ENCODE measurements at regions not wholly inside any gene's neighbourhood (a gene's known extent, or its start where the extent isn't known, plus 50 kb on each side); places are given as distances from the start of the nearest gene placed in this dataset.

- peaks cover 2% of the 10 kb centered on the region for H3K27me3 Mint-ChIP-seq (ENCODE audit: unreplicated experiment)
- no peak overlapping the region for H3K4me3 Mint-ChIP-seq (ENCODE audit: unreplicated experiment)
- TF ChIP-seq CTCF (IDR thresholded peaks at IDR 0.05; ENCODE audit: partially characterized antibody, unreplicated experiment) = no peak
Measured at GRCh38 chr3:72127224-72127612, 342.3 kb upstream of the PROK2 start.

GRCh38 chr3:72126441-72127223 is 341.7 kb upstream of the PROK2 start:
- DNase-seq = no peak
- Mint-ChIP-seq H3K4me3 (ENCODE audit: unreplicated experiment) (no peak overlapping the region), H3K9me3 (ENCODE audit: unreplicated experiment) (no peaks in the 10 kb centered on the region), H3K27ac (ENCODE audit: unreplicated experiment) (no peak overlapping the region), H3K36me3 (ENCODE audit: unreplicated experiment) (no peaks in the 10 kb centered on the region), H3K4me1 (ENCODE audit: low read depth, unreplicated experiment) (peaks cover 2% of the 10 kb centered on the region), H3K27me3 (ENCODE audit: unreplicated experiment) (peaks cover 2% of the 10 kb centered on the region)
- no peak for TF ChIP-seq CTCF (IDR thresholded peaks at IDR 0.05; ENCODE audit: partially characterized antibody, unreplicated experiment)

More at GRCh38 chr3:72127224-72127612, 342.3 kb upstream of the PROK2 start:
- H3K9me3 Mint-ChIP-seq (ENCODE audit: unreplicated experiment) = no peaks in the 10 kb centered on the region
- no peak overlapping the region for H3K27ac Mint-ChIP-seq (ENCODE audit: unreplicated experiment)
- H3K36me3 Mint-ChIP-seq (ENCODE audit: unreplicated experiment) = no peaks in the 10 kb centered on the region
- DNase-seq = no peak
- H3K4me1 Mint-ChIP-seq (ENCODE audit: low read depth, unreplicated experiment) = peaks cover under 1% of the 10 kb centered on the region

- H3K4me3 Mint-ChIP-seq (ENCODE audit: unreplicated experiment) = no peak overlapping the region
- H3K27me3 Mint-ChIP-seq (ENCODE audit: unreplicated experiment) = peaks cover 2% of the 10 kb centered on the region
- no peak overlapping the region for H3K27ac Mint-ChIP-seq (ENCODE audit: unreplicated experiment)
Measured at GRCh38 chr3:72123908-72124441, 339.0 kb upstream of the PROK2 start.

GRCh38 chr3:72120806-72121778 is 336.1 kb upstream of the PROK2 start:
- no peak for TF ChIP-seq CTCF (IDR thresholded peaks at IDR 0.05; ENCODE audit: partially characterized antibody, unreplicated experiment)
- no peaks in the 10 kb centered on the region for H3K36me3 Mint-ChIP-seq (ENCODE audit: unreplicated experiment)
- no peak overlapping the region for H3K4me3 Mint-ChIP-seq (ENCODE audit: unreplicated experiment)
- H3K27me3 Mint-ChIP-seq (ENCODE audit: unreplicated experiment) = peaks cover 2% of the 10 kb centered on the region
- no peak for DNase-seq
- peaks cover 2% of the 10 kb centered on the region for H3K4me1 Mint-ChIP-seq (ENCODE audit: low read depth, unreplicated experiment)
- no peaks in the 10 kb centered on the region for H3K9me3 Mint-ChIP-seq (ENCODE audit: unreplicated experiment)
- H3K27ac Mint-ChIP-seq (ENCODE audit: unreplicated experiment) = no peak overlapping the region

More at GRCh38 chr3:72123908-72124441, 339.0 kb upstream of the PROK2 start:
- no peak for TF ChIP-seq CTCF (IDR thresholded peaks at IDR 0.05; ENCODE audit: partially characterized antibody, unreplicated experiment)
- H3K36me3 Mint-ChIP-seq (ENCODE audit: unreplicated experiment) = no peaks in the 10 kb centered on the region
- peaks cover 2% of the 10 kb centered on the region for H3K4me1 Mint-ChIP-seq (ENCODE audit: low read depth, unreplicated experiment)
- DNase-seq = no peak
- no peaks in the 10 kb centered on the region for H3K9me3 Mint-ChIP-seq (ENCODE audit: unreplicated experiment)

Data from glutamatergic neuron (in vitro differentiated cells).